Duodenal mucosa (tissue), 2 donors: ENCODE measurements at regions not wholly inside any gene's neighbourhood (a gene's known extent, or its start where the extent isn't known, plus 50 kb on each side); places are given as distances from the start of the nearest gene placed in this dataset.

ENCODE experiments used
- H3K27ac ChIP-seq: one replicate; pipeline ENCODE4 v1.7.0; 2013; ENCODE audit warnings: low read depth, low read length
- H3K27me3 ChIP-seq, 2 donors: one replicate each; pipeline ENCODE4 v1.7.0; 2013; ENCODE audit warnings: low read length in 2 of 2, control low read depth in 1 of 2; ENCODE audit not compliant: insufficient read depth in 2 of 2, control insufficient read depth in 1 of 2
- H3K36me3 ChIP-seq, 2 donors: one replicate each; pipeline ENCODE4 v1.7.0; 2013; ENCODE audit warnings: low read length in 2 of 2, control low read depth in 1 of 2; ENCODE audit not compliant: insufficient read depth in 2 of 2, control insufficient read depth in 1 of 2
- H3K4me1 ChIP-seq, 2 donors: one replicate each; pipeline ENCODE4 v1.7.0; 2013; ENCODE audit warnings: low read length in 2 of 2, control low read depth in 1 of 2; ENCODE audit not compliant: insufficient read depth in 2 of 2, control insufficient read depth in 1 of 2
- H3K4me3 ChIP-seq, 2 donors: one replicate each; pipeline ENCODE4 v1.7.0; 2013; ENCODE audit warnings: low read length in 2 of 2, low read depth in 1 of 2
- H3K9ac ChIP-seq, 2 donors: one replicate each; pipeline ENCODE4 v1.7.0; 2013; ENCODE audit warnings: low read length in 2 of 2, low read depth in 1 of 2
- H3K9me3 ChIP-seq, 2 donors: one replicate each; pipeline ENCODE4 v1.7.0; 2013; ENCODE audit warnings: low read length in 2 of 2, control low read depth in 1 of 2; ENCODE audit not compliant: control insufficient read depth in 1 of 2

GRCh38 chr13:40389081-40389641, 277.3 kb downstream of the FOXO1 start:
- H3K27ac ChIP-seq = peak overlapping the region; percentile 0
- no peaks in the 10 kb centered on the region for H3K4me1 ChIP-seq
- H3K9ac ChIP-seq = peak overlapping the region in 1 of 2 donors; percentile 48

GRCh38 chr13:40390401-40390916, 276.0 kb downstream of the FOXO1 start:
- no peaks in the 10 kb centered on the region for H3K27me3 ChIP-seq
- no peaks in the 10 kb centered on the region for H3K4me1 ChIP-seq
- H3K9ac ChIP-seq = no peak overlapping the region
- no peaks in the 10 kb centered on the region for H3K36me3 ChIP-seq
- H3K27ac ChIP-seq = no peak overlapping the region
- H3K9me3 ChIP-seq = no peaks in the 10 kb centered on the region
- H3K4me3 ChIP-seq = no peak overlapping the region

More at GRCh38 chr13:40389081-40389641, 277.3 kb downstream of the FOXO1 start:
- no peaks in the 10 kb centered on the region for H3K27me3 ChIP-seq
- H3K9me3 ChIP-seq = no peaks in the 10 kb centered on the region
- H3K36me3 ChIP-seq = no peaks in the 10 kb centered on the region
- H3K4me3 ChIP-seq = peak overlapping the region; percentile 19 to 44

- H3K27ac ChIP-seq = no peak overlapping the region
- no peak overlapping the region for H3K4me3 ChIP-seq
- no peaks in the 10 kb centered on the region for H3K9me3 ChIP-seq
- no peaks in the 10 kb centered on the region for H3K27me3 ChIP-seq
- no peak overlapping the region for H3K9ac ChIP-seq
- no peaks in the 10 kb centered on the region for H3K4me1 ChIP-seq
- H3K36me3 ChIP-seq = no peaks in the 10 kb centered on the region
Observed at GRCh38 chr13:40391788-40392187, 274.7 kb downstream of the FOXO1 start.

GRCh38 chr13:40394304-40394985, 272.0 kb downstream of the FOXO1 start:
- Histone ChIP-seq H3K27ac (no peak overlapping the region), H3K4me1 (no peaks in the 10 kb centered on the region), H3K36me3 (no peaks in the 10 kb centered on the region), H3K27me3 (no peaks in the 10 kb centered on the region), H3K9ac (no peak overlapping the region), H3K4me3 (no peak overlapping the region), H3K9me3 (no peaks in the 10 kb centered on the region)

GRCh38 chr13:40398065-40398464, 268.4 kb downstream of the FOXO1 start:
- Histone ChIP-seq H3K36me3 (no peaks in the 10 kb centered on the region), H3K4me3 (no peak overlapping the region), H3K4me1 (peaks cover 14 to 18% of the 10 kb centered on the region in 2 donors), H3K27me3 (no peaks in the 10 kb centered on the region), H3K9me3 (no peaks in the 10 kb centered on the region), H3K9ac (no peak overlapping the region), H3K27ac (no peak overlapping the region)

- no peaks in the 10 kb centered on the region for H3K36me3 ChIP-seq
- no peak overlapping the region for H3K4me3 ChIP-seq
- H3K27me3 ChIP-seq = no peaks in the 10 kb centered on the region
- H3K4me1 ChIP-seq = peaks cover 20 to 29% of the 10 kb centered on the region in 2 donors
- no peaks in the 10 kb centered on the region for H3K9me3 ChIP-seq
- H3K27ac ChIP-seq = no peak overlapping the region
- no peak overlapping the region for H3K9ac ChIP-seq
Observed at GRCh38 chr13:40399756-40400155, 266.7 kb downstream of the FOXO1 start.

- Histone ChIP-seq H3K36me3 (no peaks in the 10 kb centered on the region), H3K4me1 (peaks cover 20 to 29% of the 10 kb centered on the region in 2 donors), H3K9me3 (no peaks in the 10 kb centered on the region), H3K9ac (peak overlapping the region; percentile 16 to 21), H3K4me3 (peak overlapping the region; percentile 29 to 37), H3K27me3 (no peaks in the 10 kb centered on the region), H3K27ac (no peak overlapping the region)
Observed at GRCh38 chr13:40401911-40402776, 264.3 kb downstream of the FOXO1 start.

- Histone ChIP-seq H3K9ac (no peak overlapping the region), H3K36me3 (no peaks in the 10 kb centered on the region), H3K27ac (peak overlapping the region; percentile 23), H3K4me1 (peaks cover 20 to 29% of the 10 kb centered on the region in 2 donors), H3K9me3 (no peaks in the 10 kb centered on the region), H3K27me3 (no peaks in the 10 kb centered on the region), H3K4me3 (no peak overlapping the region)
Observed at GRCh38 chr13:40402931-40403431, 263.5 kb downstream of the FOXO1 start.

GRCh38 chr13:40403509-40404241, 262.8 kb downstream of the FOXO1 start:
- Histone ChIP-seq H3K27ac (no peak overlapping the region), H3K36me3 (no peaks in the 10 kb centered on the region), H3K4me1 (peaks cover 20 to 29% of the 10 kb centered on the region in 2 donors), H3K4me3 (no peak overlapping the region), H3K9ac (no peak overlapping the region), H3K27me3 (no peaks in the 10 kb centered on the region), H3K9me3 (no peaks in the 10 kb centered on the region)
